RWPE2 (cell line): ENCODE measurements at regions not wholly inside any gene's neighbourhood (a gene's known extent, or its start where the extent isn't known, plus 50 kb on each side); places are given as distances from the start of the nearest gene placed in this dataset.

ENCODE experiments used
- ATAC-seq: fragments of 200-7000 bp; cut with Tn5 transposase; 3 replicates; pipeline ENCODE4 v1.9.1; 2021; ENCODE audit warnings: low read depth
- DNase-seq: peaks from one replicate; pipeline ENCODE4 v3.0.0-alpha.2; 2020; ENCODE audit warnings: low spot score
- H3K27ac ChIP-seq: fragments of 450-650 bp; 2 replicates; pipeline ENCODE4 v1.5.1; 2017; ENCODE audit warnings: mild to moderate bottlenecking; ENCODE audit not compliant: poor library complexity, severe bottlenecking
- H3K27me3 ChIP-seq: fragments of 250-450 bp; sonication (Bioruptor Pico); 2 replicates; pipeline ENCODE4 v1.5.1; 2021; ENCODE audit warnings: mild to moderate bottlenecking, moderate library complexity; ENCODE audit not compliant: insufficient read depth, poor library complexity, severe bottlenecking
- H3K36me3 ChIP-seq: fragments of 250-450 bp; sonication (Bioruptor Pico); 2 replicates; pipeline ENCODE4 v1.5.1; 2020; ENCODE audit warnings: low read depth, mild to moderate bottlenecking, moderate library complexity
- H3K4me1 ChIP-seq: fragments of 250-450 bp; sonication (Bioruptor Pico); 2 replicates; pipeline ENCODE4 v1.5.1; 2021; ENCODE audit warnings: mild to moderate bottlenecking, moderate library complexity; ENCODE audit not compliant: insufficient read depth, poor library complexity, severe bottlenecking
- H3K4me3 ChIP-seq: fragments of 250-450 bp; sonication (Bioruptor Pico); 2 replicates; pipeline ENCODE4 v1.5.1; 2021; ENCODE audit warnings: mild to moderate bottlenecking, moderate library complexity; ENCODE audit not compliant: severe bottlenecking
- H3K9me3 ChIP-seq: fragments of 250-450 bp; sonication (Bioruptor Pico); 2 replicates; pipeline ENCODE4 v1.5.1; 2021; ENCODE audit warnings: mild to moderate bottlenecking, moderate library complexity; ENCODE audit not compliant: severe bottlenecking
- TF ChIP-seq, protein P1 (sequence below): fragments of 450-650 bp; IDR thresholded peaks from one replicate; pipeline ENCODE4 v1.5.1; 2017; ENCODE audit warnings: mild to moderate bottlenecking, moderate library complexity; ENCODE audit not compliant: poor library complexity, severe bottlenecking

GRCh38 chr7:68671046-68671445 is 927.2 kb upstream of the AUTS2 start:
- no peaks in the 10 kb centered on the region for H3K4me1 ChIP-seq
- ATAC-seq (no peak), DNase-seq (no peak)
- TF ChIP-seq, protein P1, sequence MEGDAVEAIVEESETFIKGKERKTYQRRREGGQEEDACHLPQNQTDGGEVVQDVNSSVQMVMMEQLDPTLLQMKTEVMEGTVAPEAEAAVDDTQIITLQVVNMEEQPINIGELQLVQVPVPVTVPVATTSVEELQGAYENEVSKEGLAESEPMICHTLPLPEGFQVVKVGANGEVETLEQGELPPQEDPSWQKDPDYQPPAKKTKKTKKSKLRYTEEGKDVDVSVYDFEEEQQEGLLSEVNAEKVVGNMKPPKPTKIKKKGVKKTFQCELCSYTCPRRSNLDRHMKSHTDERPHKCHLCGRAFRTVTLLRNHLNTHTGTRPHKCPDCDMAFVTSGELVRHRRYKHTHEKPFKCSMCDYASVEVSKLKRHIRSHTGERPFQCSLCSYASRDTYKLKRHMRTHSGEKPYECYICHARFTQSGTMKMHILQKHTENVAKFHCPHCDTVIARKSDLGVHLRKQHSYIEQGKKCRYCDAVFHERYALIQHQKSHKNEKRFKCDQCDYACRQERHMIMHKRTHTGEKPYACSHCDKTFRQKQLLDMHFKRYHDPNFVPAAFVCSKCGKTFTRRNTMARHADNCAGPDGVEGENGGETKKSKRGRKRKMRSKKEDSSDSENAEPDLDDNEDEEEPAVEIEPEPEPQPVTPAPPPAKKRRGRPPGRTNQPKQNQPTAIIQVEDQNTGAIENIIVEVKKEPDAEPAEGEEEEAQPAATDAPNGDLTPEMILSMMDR: no peak
- H3K27ac ChIP-seq: no peak overlapping the region
- H3K9me3 ChIP-seq: no peaks in the 10 kb centered on the region
- H3K36me3 ChIP-seq: no peaks in the 10 kb centered on the region
- no peaks in the 10 kb centered on the region for H3K27me3 ChIP-seq
- no peak overlapping the region for H3K4me3 ChIP-seq

- Histone ChIP-seq H3K36me3 (no peaks in the 10 kb centered on the region), H3K27me3 (no peaks in the 10 kb centered on the region), H3K9me3 (no peaks in the 10 kb centered on the region), H3K27ac (no peak overlapping the region), H3K4me3 (no peak overlapping the region), H3K4me1 (no peaks in the 10 kb centered on the region)
- ATAC-seq: no peak
- TF ChIP-seq, protein P1: no peak
- DNase-seq: no peak
Observed at GRCh38 chr7:68671671-68672070, 926.6 kb upstream of the AUTS2 start.

DNA sequence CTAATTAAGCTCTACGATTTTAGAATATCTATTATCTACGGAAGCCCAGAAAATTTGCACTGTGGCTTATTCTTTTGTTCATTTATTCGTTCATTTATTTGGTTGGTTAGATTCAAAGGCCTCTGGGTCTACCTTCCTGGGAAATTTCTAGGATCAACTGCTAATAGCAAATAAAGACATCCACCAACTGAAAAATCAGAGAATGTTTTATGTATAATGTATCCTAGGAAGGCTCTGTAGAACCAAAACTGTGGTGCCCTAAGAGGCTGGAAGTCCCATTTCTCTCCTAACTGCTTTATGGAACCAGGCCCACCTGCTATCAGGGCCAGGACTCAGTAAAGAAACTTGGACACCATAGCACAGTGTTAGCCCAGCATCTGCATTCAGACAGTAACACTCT is 923.4 kb upstream of the AUTS2 start:
- Histone ChIP-seq H3K9me3 (no peaks in the 10 kb centered on the region), H3K36me3 (no peaks in the 10 kb centered on the region), H3K27ac (no peak overlapping the region), H3K4me1 (no peaks in the 10 kb centered on the region), H3K4me3 (no peak overlapping the region), H3K27me3 (no peaks in the 10 kb centered on the region)
- TF ChIP-seq, protein P1: no peak
- ATAC-seq: no peak
- DNase-seq: no peak

DNA sequence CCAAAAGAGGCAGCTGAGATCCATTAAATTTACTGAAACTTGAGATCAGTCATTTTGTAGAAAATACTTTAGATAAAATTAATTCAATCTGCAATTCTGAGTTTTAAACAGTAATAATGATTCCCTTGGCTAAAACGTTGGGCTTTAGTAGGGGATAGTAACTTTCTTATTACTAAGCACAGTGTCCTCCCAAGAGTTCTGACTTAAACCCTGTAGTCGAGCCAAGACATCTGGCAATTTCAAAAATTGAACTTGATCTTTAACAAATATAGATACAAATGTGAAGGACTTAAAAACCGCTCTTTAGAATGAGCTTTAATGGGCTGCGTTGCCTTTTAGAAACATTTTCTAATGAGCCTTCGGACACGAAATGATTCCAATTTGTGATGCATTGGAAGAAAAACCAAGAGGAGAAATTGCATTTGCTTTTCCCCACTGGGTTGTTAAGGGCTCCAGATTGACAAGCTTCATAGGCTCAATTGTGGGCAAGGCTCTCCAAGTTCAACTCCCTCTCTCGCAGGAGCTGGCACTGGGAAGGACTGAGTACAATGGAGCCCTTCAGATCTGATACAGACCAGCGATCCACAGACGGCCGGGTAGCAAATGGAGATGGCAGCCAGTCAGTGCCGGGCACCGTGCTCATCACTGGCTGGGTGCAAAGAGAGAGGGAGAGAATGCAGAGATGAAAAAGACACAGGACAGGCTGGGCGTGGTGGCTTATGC is 921.3 kb upstream of the AUTS2 start:
- Histone ChIP-seq H3K36me3 (no peaks in the 10 kb centered on the region), H3K27ac (no peak overlapping the region), H3K4me1 (no peaks in the 10 kb centered on the region), H3K9me3 (no peaks in the 10 kb centered on the region), H3K27me3 (no peaks in the 10 kb centered on the region), H3K4me3 (no peak overlapping the region)
- ATAC-seq (no peak), DNase-seq (no peak)
- TF ChIP-seq, protein P1: no peak

GRCh38 chr7:68678196-68678595 is 920.1 kb upstream of the AUTS2 start:
- Histone ChIP-seq H3K4me3 (no peak overlapping the region), H3K36me3 (no peaks in the 10 kb centered on the region), H3K27ac (no peak overlapping the region), H3K4me1 (no peaks in the 10 kb centered on the region), H3K9me3 (no peaks in the 10 kb centered on the region), H3K27me3 (no peaks in the 10 kb centered on the region)
- TF ChIP-seq, protein P1: no peak
- no peak for ATAC-seq
- DNase-seq: no peak
